ENCODE measurements at regions not wholly inside any gene's neighbourhood (a gene's known extent, or its start where the extent isn't known, plus 50 kb on each side); places are given as distances from the start of the nearest gene placed in this dataset.

GRCh38 chr5:68730979-68731654 lies 362.7 kb upstream of the SLC30A5 start:
- TF ChIP-seq EZH2 (IDR thresholded peaks at IDR 0.05) (no peak), POLR2AphosphoS5 (IDR thresholded peaks at IDR 0.05; ENCODE audit: borderline replicate concordance, low read depth, low read length) (no peak), FOXP2 (optimal IDR thresholded peaks at IDR 0.05; ENCODE audit: control extremely low read depth, extremely low read length, insufficient read depth) (no peak)
